KBM-7 (cell line): ENCODE measurements at regions not wholly inside any gene's neighbourhood (a gene's known extent, or its start where the extent isn't known, plus 50 kb on each side); places are given as distances from the start of the nearest gene placed in this dataset.
"Not testable (repeated sequence)": the region's sequence is repeated elsewhere in the genome, so short reads cannot be mapped to it uniquely, and the experiment has no call there.

Experiments used
- DNase-seq: peaks from one replicate; pipeline ENCODE4 v3.0.0-alpha.2; 2015
- in situ Hi-C: fragments of 300-500 bp; cut with MboI; formaldehyde crosslinking; loops from 2 replicates; pipeline ENCODE4 v1.14.3; 2020; ENCODE audit warnings: low sequenced_read_pairs, low pct_unique_long_range_greater_than_20kb, mixed read lengths

GRCh38 chr5:163024936-163025335 lies 412.5 kb upstream of the CCNG1 start:
- in situ Hi-C loops, result no loop called here
- no peak for DNase-seq

DNA sequence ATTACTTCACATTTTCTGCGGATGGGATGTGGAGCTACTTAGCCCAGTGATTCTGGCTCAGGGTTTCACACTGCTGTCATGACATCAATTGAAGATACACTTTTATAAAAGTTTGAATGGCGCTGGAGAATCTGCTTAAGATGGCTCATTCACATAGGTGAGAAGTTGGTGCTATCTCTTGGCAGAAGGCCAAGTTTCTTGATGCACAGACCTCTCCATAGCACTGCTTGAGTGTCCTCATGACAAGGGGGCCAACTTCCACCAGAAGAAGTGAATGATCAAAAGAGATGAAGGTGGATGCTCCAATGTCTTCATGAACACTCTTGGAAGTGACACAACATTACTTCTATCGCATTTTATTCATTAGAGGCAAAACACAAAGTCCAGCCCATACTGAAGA lies 403.7 kb upstream of the CCNG1 start:
- in situ Hi-C loops, result no loop called here
- DNase-seq, result no peak

GRCh38 chr5:163041254-163041653 lies 396.1 kb upstream of the CCNG1 start:
- in situ Hi-C loops, result no loop called here
- DNase-seq, result no peak

DNA sequence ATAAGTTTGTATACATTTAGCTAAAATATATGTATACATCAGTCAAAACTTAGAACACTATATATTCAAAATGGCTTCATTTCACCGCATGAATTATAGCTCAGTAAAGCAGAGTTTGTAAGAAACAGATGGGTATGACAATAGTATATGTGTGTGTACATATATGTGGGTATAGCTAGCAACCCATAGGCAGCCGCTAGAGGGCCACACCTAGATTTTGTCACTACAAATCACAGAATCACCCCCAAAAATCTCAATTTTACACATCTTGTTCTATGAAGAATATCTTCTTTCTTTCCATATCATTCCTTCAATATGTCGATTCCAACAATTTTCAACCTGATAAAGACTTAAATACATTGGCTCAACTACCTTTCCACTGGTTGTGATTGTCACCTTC lies 357.8 kb upstream of the CCNG1 start:
- in situ Hi-C loops, result no loop called here
- peak; percentile 15 for DNase-seq

GRCh38 chr5:163089230-163089629 lies 348.2 kb upstream of the CCNG1 start:
- in situ Hi-C loops, result no loop called here
- DNase-seq, result no peak

DNA sequence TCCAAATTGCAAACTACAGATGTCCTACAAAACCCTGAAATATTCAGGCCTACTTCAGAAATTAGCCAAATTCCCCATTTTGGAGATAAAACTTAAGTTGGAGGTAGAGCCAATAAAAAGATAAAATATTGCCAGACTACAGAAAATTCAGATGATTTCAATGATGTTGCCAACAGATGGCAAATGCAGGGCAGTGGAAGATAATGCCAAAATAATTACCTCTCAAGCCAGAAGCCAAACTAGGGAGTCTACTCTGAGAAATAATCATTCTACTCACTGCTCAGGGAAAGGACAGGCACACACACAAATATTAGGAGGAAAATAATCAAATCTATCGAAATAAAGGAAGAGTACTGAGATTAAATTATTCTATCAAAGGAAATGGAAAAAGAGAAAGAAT lies 347.5 kb upstream of the CCNG1 start:
- in situ Hi-C loops, result no loop called here
- no peak for DNase-seq

GRCh38 chr5:163094492-163095180 lies 342.8 kb upstream of the CCNG1 start:
- DNase-seq, result no peak
- in situ Hi-C loops, result no loop called here

- peak; percentile 12 for DNase-seq
- in situ Hi-C loops, result no loop called here
Measured at GRCh38 chr5:163104464-163104863, 332.9 kb upstream of the CCNG1 start.

DNA sequence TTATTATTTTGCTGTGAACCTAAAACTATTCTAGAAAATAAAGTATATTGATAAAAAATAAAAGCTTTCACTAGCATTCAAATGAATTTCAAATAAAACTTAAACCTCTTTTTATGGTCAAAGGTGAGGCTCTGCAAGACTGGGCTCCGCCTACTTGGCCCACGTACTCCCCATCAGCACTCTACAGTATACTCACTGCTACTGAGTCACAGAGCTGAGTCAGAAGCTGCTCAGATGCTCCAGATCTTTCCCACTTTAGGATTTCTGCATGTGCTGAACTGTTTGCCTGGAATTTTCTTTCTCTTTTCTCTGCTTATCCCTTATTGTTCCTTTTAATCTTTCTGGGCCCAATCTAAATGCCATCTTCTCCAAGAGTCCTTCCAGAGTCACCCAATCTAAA lies 331.9 kb upstream of the CCNG1 start:
- no peak for DNase-seq
- in situ Hi-C loops, result no loop called here

GRCh38 chr5:163106098-163106497 lies 331.3 kb upstream of the CCNG1 start:
- DNase-seq, result no peak
- in situ Hi-C loops, result no loop called here

DNA sequence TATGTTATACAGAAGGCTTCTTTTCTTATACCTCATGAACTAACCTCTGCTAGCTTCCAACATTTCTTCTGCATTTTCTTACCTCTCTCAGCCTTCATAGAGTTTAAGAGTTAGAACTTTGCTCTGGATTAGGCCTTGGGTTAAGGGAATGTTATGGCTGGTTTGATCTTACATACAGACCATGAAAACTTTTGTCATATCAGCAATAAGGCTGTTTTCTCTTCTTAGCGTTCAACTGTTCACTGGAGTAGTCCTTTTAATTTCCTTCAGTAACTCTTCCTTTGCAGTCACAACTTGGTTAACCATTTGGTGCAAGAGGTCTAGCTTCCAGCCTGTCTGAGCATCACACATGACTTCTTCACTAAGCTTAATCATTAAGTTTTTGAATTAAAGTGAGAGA lies 329.0 kb upstream of the CCNG1 start:
- DNase-seq, result no peak
- in situ Hi-C loops, result no loop called here

DNA sequence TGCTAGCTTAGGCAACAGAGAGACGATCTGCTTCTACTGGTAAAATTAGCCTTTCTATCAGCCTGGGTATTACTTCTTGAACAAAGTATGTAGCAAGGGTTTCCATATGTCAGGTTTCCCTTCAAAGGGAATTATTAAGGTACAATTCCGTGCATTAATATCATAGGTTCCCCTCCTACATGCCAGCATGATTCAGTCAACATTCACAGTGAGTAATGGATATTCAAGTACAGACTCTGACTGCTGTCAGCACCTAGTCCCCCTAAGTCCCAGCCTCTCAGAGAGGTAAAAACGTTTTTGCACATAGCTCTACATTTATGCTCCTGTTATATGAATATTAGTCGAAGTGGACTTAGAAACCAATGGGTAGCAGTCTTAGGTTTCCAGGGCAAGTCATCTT lies 322.4 kb upstream of the CCNG1 start:
- no peak for DNase-seq
- in situ Hi-C loops, result no loop called here

- in situ Hi-C loops, result not testable (repeated sequence)
Measured at GRCh38 chr5:163116618-163117017, 320.8 kb upstream of the CCNG1 start.

DNA sequence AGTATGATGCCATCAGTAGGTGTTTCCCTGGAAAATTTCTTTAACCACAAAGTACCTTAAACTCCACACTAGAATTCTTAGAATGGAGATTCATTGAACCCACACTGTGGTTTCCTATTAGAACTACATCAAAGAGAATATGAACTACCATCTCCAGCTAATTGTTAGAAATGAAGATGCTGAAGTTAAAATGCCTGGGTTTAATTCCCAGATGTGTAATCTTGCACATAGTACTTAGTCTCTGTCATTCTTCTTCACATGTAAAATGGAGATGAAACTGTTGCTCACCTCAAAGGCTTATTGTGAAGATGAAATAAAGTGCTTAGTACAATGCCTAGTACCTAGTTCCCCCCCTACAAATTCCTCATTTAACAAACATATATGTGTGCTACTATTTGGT lies 303.3 kb upstream of the CCNG1 start:
- no peak for DNase-seq
- in situ Hi-C loops, result no loop called here

More at GRCh38 chr5:163116618-163117017, 320.8 kb upstream of the CCNG1 start:
- not testable (repeated sequence) for DNase-seq

DNA sequence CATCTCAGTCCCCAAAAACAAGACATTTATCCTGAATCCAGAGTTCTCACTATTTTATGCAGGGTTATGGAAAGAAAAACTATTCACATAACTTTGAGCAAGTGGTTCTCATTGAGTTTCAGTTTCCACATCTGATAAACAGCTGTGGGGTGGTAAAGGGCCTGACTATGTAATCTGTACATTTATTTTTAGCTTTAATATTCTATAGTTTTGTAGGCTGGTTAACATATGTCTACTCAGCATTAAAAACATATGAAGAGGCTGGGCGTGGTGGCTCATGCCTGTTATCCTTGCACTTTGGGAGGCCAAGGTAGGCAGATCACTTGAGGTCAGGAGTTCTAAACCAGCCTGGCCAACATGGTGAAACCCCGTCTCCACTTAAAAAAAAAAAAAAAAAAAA lies 301.5 kb upstream of the CCNG1 start:
- in situ Hi-C loops, result no loop called here
- DNase-seq, result no peak

GRCh38 chr5:163161512-163161911 lies 275.9 kb upstream of the CCNG1 start:
- no peak for DNase-seq
- in situ Hi-C loops, result no loop called here

DNA sequence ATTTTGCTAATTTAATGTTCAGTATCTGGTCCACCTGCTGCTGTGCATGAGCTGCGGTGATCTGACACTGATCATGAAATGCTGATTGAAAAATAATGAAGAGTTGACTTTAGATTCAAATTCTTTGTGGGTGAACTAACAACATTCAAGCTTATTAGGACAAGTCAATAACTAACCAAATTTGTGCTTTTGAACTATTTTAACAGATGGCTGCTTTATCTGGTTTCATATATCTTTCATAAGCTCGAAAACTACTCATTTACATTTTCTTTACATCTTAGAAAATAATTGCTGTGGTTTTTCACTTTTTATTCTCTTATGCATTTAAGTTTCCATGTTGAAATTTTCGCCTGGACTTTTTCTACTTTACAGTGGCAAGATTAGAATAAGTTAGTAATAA lies 274.8 kb upstream of the CCNG1 start:
- no peak for DNase-seq
- in situ Hi-C loops, result no loop called here

- in situ Hi-C loops, result no loop called here
- DNase-seq, result no peak
Measured at GRCh38 chr5:163163858-163164257, 273.5 kb upstream of the CCNG1 start.

- in situ Hi-C loops, result no loop called here
- DNase-seq, result no peak
Measured at GRCh38 chr5:163165277-163165676, 272.1 kb upstream of the CCNG1 start.

DNA sequence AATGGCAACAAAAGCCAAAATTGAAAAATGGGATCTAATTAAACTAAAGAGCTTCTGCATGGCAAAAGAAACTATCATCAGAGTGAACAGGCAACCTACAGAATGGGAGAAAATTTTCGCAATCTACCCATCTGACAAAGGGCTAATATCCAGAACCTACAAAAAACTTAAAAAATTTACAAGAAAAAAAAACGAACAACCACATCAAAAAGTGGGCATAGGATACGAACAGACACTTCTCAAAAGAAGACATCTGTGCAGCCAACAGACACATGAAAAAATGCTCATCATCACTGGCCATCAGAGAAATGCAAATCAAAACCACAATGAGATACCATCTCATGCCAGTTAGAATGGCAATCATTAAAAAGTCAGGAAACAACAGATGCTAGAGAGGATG lies 267.2 kb upstream of the CCNG1 start:
- DNase-seq, in situ Hi-C loops: not testable (repeated sequence)

GRCh38 chr5:163172540-163173338 lies 264.7 kb upstream of the CCNG1 start:
- DNase-seq, result no peak
- in situ Hi-C loops, result no loop called here
